Natural killer cell (primary cell): ENCODE measurements at regions not wholly inside any gene's neighbourhood (a gene's known extent, or its start where the extent isn't known, plus 50 kb on each side); places are given as distances from the start of the nearest gene placed in this dataset.

Experiments
- ATAC-seq, 3 donors: fragments of 150-1000 bp in 2 of 3; fragments of 200-7000 bp in 1 of 3; cut with Tn5 transposase; 1 replicate in 1 of 3; 2 replicates in 2 of 3; pipeline ENCODE4 v1.10.0; 2021; ENCODE audit warnings: mild to moderate bottlenecking in 2 of 3, moderate library complexity in 2 of 3
- DNase-seq, 2 donors: peaks; one replicate each; pipeline versions ENCODE4 v3.0.0 to v3.0.0-alpha.2; 2013 to 2021; ENCODE audit warnings: mixed read lengths in 1 of 2
- H3K27ac ChIP-seq: one replicate; pipeline ENCODE4 v1.5.1; 2013; ENCODE audit warnings: mild to moderate bottlenecking, low read length
- H3K27me3 ChIP-seq: one replicate; pipeline ENCODE4 v1.6.1; 2013; ENCODE audit warnings: low read length; ENCODE audit not compliant: control insufficient read depth, insufficient read depth
- H3K36me3 ChIP-seq: one replicate; pipeline ENCODE4 v1.6.1; 2013; ENCODE audit warnings: low read length; ENCODE audit not compliant: control insufficient read depth, insufficient read depth
- H3K4me1 ChIP-seq: one replicate; pipeline ENCODE4 v1.6.1; 2013; ENCODE audit warnings: low read length; ENCODE audit not compliant: control insufficient read depth, insufficient read depth
- H3K4me3 ChIP-seq: one replicate; pipeline ENCODE4 v1.5.1; 2013; ENCODE audit warnings: low read length
- H3K9me3 ChIP-seq: one replicate; pipeline ENCODE4 v1.6.1; 2013; ENCODE audit warnings: low read length; ENCODE audit not compliant: control insufficient read depth, insufficient read depth
- H3K27ac Mint-ChIP-seq, 2 donors: one replicate each; pipeline ENCODE4 v1.8.0; 2022; ENCODE audit warnings: mild to moderate bottlenecking in 2 of 2, mixed read lengths in 2 of 2, moderate library complexity in 1 of 2
- H3K27me3 Mint-ChIP-seq, 2 donors: one replicate each; pipeline ENCODE4 v1.8.0; 2022; ENCODE audit warnings: low read depth in 2 of 2, mixed read lengths in 2 of 2
- H3K36me3 Mint-ChIP-seq: one replicate; pipeline ENCODE4 v1.8.0; 2022; ENCODE audit warnings: mixed read lengths
- H3K4me1 Mint-ChIP-seq, 2 donors: one replicate each; pipeline ENCODE4 v1.8.0; 2022; ENCODE audit warnings: mixed read lengths in 2 of 2
- H3K4me3 Mint-ChIP-seq: one replicate; pipeline ENCODE4 v1.8.0; 2022; ENCODE audit warnings: mild to moderate bottlenecking, moderate library complexity, mixed read lengths
- H3K9me3 Mint-ChIP-seq, 2 donors: one replicate each; pipeline ENCODE4 v1.8.0; 2022; ENCODE audit warnings: mixed read lengths in 2 of 2
- WGBS: methylation state at CpG from one replicate; pipeline ENCODE4 v1.1.7; 2013; ENCODE audit warnings: missing lambda C conversion rate; ENCODE audit not compliant: insufficient coverage; 5-methylcytosine and 5-hydroxymethylcytosine counted together
- intact Hi-C: fragments of 100-400 bp; cut with micrococcal nuclease; formaldehyde crosslinking; loops from one replicate; pipeline ENCODE4 v1.14.2; 2022
- TF ChIP-seq, protein P1 (sequence below): fragments of 200-600 bp; IDR thresholded peaks from one replicate; pipeline ENCODE4 v1.8.0; 2022; ENCODE audit warnings: antibody characterized with exemption

GRCh38 chr1:29835406-29835805 is 599.1 kb downstream of the PTPRU start:
- H3K4me1 ChIP-seq: no peaks in the 10 kb centered on the region
- TF ChIP-seq, protein P1, sequence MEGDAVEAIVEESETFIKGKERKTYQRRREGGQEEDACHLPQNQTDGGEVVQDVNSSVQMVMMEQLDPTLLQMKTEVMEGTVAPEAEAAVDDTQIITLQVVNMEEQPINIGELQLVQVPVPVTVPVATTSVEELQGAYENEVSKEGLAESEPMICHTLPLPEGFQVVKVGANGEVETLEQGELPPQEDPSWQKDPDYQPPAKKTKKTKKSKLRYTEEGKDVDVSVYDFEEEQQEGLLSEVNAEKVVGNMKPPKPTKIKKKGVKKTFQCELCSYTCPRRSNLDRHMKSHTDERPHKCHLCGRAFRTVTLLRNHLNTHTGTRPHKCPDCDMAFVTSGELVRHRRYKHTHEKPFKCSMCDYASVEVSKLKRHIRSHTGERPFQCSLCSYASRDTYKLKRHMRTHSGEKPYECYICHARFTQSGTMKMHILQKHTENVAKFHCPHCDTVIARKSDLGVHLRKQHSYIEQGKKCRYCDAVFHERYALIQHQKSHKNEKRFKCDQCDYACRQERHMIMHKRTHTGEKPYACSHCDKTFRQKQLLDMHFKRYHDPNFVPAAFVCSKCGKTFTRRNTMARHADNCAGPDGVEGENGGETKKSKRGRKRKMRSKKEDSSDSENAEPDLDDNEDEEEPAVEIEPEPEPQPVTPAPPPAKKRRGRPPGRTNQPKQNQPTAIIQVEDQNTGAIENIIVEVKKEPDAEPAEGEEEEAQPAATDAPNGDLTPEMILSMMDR: no peak
- H3K36me3 ChIP-seq: no peaks in the 10 kb centered on the region
- no peak overlapping the region for H3K4me3 ChIP-seq
- no peak overlapping the region for H3K27ac Mint-ChIP-seq
- H3K27me3 ChIP-seq: no peaks in the 10 kb centered on the region
- no peaks in the 10 kb centered on the region for H3K36me3 Mint-ChIP-seq
- 56% methylated on average over 4 of the region's 4 CpGs for WGBS
- no peaks in the 10 kb centered on the region for H3K9me3 ChIP-seq
- no peak overlapping the region for H3K4me3 Mint-ChIP-seq
- ATAC-seq (no peak), DNase-seq (no peak)
- intact Hi-C loops: no loop called here
- H3K27me3 Mint-ChIP-seq: peaks cover 8 to 13% of the 10 kb centered on the region in 2 donors
- no peak overlapping the region for H3K27ac ChIP-seq
- no peaks in the 10 kb centered on the region for H3K9me3 Mint-ChIP-seq
- no peaks in the 10 kb centered on the region for H3K4me1 Mint-ChIP-seq

DNA sequence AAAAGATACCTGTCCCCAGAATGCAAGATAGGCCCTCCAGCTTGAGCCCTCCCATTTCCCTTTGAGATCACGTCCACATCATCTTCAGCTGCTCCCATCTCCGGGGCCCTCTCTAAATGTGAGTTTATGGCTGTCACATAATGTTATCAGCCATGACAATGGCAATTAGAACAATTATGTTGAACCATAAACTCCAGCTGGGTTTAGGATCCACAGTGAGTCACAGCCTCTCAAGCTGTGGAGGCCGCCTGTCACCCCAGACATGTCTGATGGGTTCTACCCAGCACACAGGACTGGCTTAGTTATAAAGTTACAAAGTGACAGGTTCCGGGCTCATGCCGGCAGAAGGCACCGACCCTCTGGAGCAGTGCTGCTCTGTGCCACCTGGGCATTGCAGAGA is 597.3 kb downstream of the PTPRU start:
- Mint-ChIP-seq H3K27me3 (peaks cover 6 to 8% of the 10 kb centered on the region in 2 donors), H3K27ac (no peak overlapping the region), H3K4me3 (no peak overlapping the region), H3K4me1 (no peaks in the 10 kb centered on the region), H3K9me3 (no peaks in the 10 kb centered on the region), H3K36me3 (no peaks in the 10 kb centered on the region)
- no peak for ATAC-seq
- 83% methylated on average over 6 of the region's 6 CpGs for WGBS
- no peaks in the 10 kb centered on the region for H3K9me3 ChIP-seq
- TF ChIP-seq, protein P1: no peak
- no peaks in the 10 kb centered on the region for H3K27me3 ChIP-seq
- no peaks in the 10 kb centered on the region for H3K4me1 ChIP-seq
- no peaks in the 10 kb centered on the region for H3K36me3 ChIP-seq
- no peak overlapping the region for H3K27ac ChIP-seq
- H3K4me3 ChIP-seq: no peak overlapping the region
- intact Hi-C loops: no loop called here
- DNase-seq: no peak

GRCh38 chr1:29832936-29833335 is 596.6 kb downstream of the PTPRU start:
- H3K4me3 Mint-ChIP-seq: no peak overlapping the region
- intact Hi-C loops: no loop called here
- TF ChIP-seq, protein P1: no peak
- peaks cover 3 to 8% of the 10 kb centered on the region in 2 donors for H3K27me3 Mint-ChIP-seq
- DNase-seq (no peak), ATAC-seq (no peak)
- no peak overlapping the region for H3K27ac ChIP-seq
- no peaks in the 10 kb centered on the region for H3K4me1 Mint-ChIP-seq
- no peaks in the 10 kb centered on the region for H3K36me3 ChIP-seq
- no peaks in the 10 kb centered on the region for H3K9me3 ChIP-seq
- no peaks in the 10 kb centered on the region for H3K36me3 Mint-ChIP-seq
- H3K27me3 ChIP-seq: no peaks in the 10 kb centered on the region
- H3K4me3 ChIP-seq: no peak overlapping the region
- no peak overlapping the region for H3K27ac Mint-ChIP-seq
- no peaks in the 10 kb centered on the region for H3K4me1 ChIP-seq
- H3K9me3 Mint-ChIP-seq: no peaks in the 10 kb centered on the region
- 77% methylated on average over 5 of the region's 5 CpGs for WGBS

DNA sequence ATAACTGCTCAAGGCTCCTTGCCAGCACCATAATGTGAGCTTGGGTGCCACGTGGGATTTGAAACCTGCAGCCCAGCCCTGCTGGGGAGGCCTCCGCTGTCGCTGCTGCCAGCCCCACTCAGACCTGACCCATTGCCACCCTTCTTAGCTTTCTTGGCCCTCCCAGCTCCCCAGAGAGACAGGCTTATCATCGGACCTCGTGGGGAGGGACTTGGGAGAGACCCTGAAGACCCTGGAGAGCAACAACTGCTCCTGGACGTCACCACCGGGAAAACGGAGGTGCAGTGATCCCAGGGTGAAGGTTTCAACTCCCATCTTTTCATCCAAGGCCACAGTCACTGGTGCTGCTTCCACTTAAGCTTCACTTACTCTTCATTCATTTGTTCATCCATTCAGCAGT is 596.1 kb downstream of the PTPRU start:
- no peaks in the 10 kb centered on the region for H3K9me3 Mint-ChIP-seq
- ATAC-seq: no peak
- intact Hi-C loops: no loop called here
- H3K27me3 ChIP-seq: no peaks in the 10 kb centered on the region
- no peak overlapping the region for H3K4me3 Mint-ChIP-seq
- TF ChIP-seq, protein P1: no peak
- no peak overlapping the region for H3K4me3 ChIP-seq
- no peaks in the 10 kb centered on the region for H3K36me3 Mint-ChIP-seq
- peaks cover 3 to 8% of the 10 kb centered on the region in 2 donors for H3K27me3 Mint-ChIP-seq
- no peaks in the 10 kb centered on the region for H3K9me3 ChIP-seq
- 76% methylated on average over 8 of the region's 8 CpGs for WGBS
- no peak overlapping the region for H3K27ac Mint-ChIP-seq
- no peak overlapping the region for H3K27ac ChIP-seq
- no peaks in the 10 kb centered on the region for H3K4me1 Mint-ChIP-seq
- H3K4me1 ChIP-seq: no peaks in the 10 kb centered on the region
- no peak for DNase-seq
- H3K36me3 ChIP-seq: no peaks in the 10 kb centered on the region
